ENCODE measurements at regions not wholly inside any gene's neighbourhood (a gene's known extent, or its start where the extent isn't known, plus 50 kb on each side); places are given as distances from the start of the nearest gene placed in this dataset.
"Not testable (repeated sequence)": the region's sequence is repeated elsewhere in the genome, so short reads cannot be mapped to it uniquely, and the experiment has no call there.

GRCh38 chr7:1302936-1303335 lies 70.3 kb downstream of the UNCX start:
- Histone ChIP-seq H3K4me1 (ENCODE audit: control insufficient read depth, insufficient read depth, low read length) (no peaks in the 10 kb centered on the region), H3K9me3 (ENCODE audit: control insufficient read depth, insufficient read depth, low read length) (no peaks in the 10 kb centered on the region), H3K4me3 (ENCODE audit: low read depth, low read length) (no peak overlapping the region), H3K27me3 (ENCODE audit: control insufficient read depth, insufficient read depth, low read length) (no peaks in the 10 kb centered on the region), H3K36me3 (ENCODE audit: control insufficient read depth, insufficient read depth, low read length) (no peaks in the 10 kb centered on the region), H3K9ac (ENCODE audit: low read depth, low read length) (no peak overlapping the region)

GRCh38 chr7:1304011-1304410 lies 71.3 kb downstream of the UNCX start:
- not testable (repeated sequence) for H3K9me3 ChIP-seq (ENCODE audit: control insufficient read depth, insufficient read depth, low read length); H3K36me3 ChIP-seq (ENCODE audit: control insufficient read depth, insufficient read depth, low read length); H3K27me3 ChIP-seq (ENCODE audit: control insufficient read depth, insufficient read depth, low read length); H3K9ac ChIP-seq (ENCODE audit: low read depth, low read length); H3K4me1 ChIP-seq (ENCODE audit: control insufficient read depth, insufficient read depth, low read length); H3K4me3 ChIP-seq (ENCODE audit: low read depth, low read length)

- H3K27me3 ChIP-seq (ENCODE audit: control insufficient read depth, insufficient read depth, low read length), result no peaks in the 10 kb centered on the region
- no peak overlapping the region for H3K9ac ChIP-seq (ENCODE audit: low read depth, low read length)
Measured at GRCh38 chr7:1305873-1306272, 73.2 kb downstream of the UNCX start.

GRCh38 chr7:1307828-1308227 lies 75.2 kb downstream of the UNCX start:
- no peak overlapping the region for H3K9ac ChIP-seq (ENCODE audit: low read depth, low read length)
- no peak overlapping the region for H3K4me3 ChIP-seq (ENCODE audit: low read depth, low read length)
- H3K9me3 ChIP-seq (ENCODE audit: control insufficient read depth, insufficient read depth, low read length), result no peaks in the 10 kb centered on the region
- H3K4me1 ChIP-seq (ENCODE audit: control insufficient read depth, insufficient read depth, low read length), result no peaks in the 10 kb centered on the region
- H3K27me3 ChIP-seq (ENCODE audit: control insufficient read depth, insufficient read depth, low read length), result no peaks in the 10 kb centered on the region
- H3K36me3 ChIP-seq (ENCODE audit: control insufficient read depth, insufficient read depth, low read length), result no peaks in the 10 kb centered on the region

More at GRCh38 chr7:1305873-1306272, 73.2 kb downstream of the UNCX start:
- Histone ChIP-seq H3K36me3 (ENCODE audit: control insufficient read depth, insufficient read depth, low read length) (no peaks in the 10 kb centered on the region), H3K4me3 (ENCODE audit: low read depth, low read length) (no peak overlapping the region), H3K4me1 (ENCODE audit: control insufficient read depth, insufficient read depth, low read length) (no peaks in the 10 kb centered on the region), H3K9me3 (ENCODE audit: control insufficient read depth, insufficient read depth, low read length) (no peaks in the 10 kb centered on the region)

- Histone ChIP-seq H3K9me3 (ENCODE audit: control insufficient read depth, insufficient read depth, low read length) (no peaks in the 10 kb centered on the region), H3K9ac (ENCODE audit: low read depth, low read length) (no peak overlapping the region), H3K4me1 (ENCODE audit: control insufficient read depth, insufficient read depth, low read length) (no peaks in the 10 kb centered on the region), H3K36me3 (ENCODE audit: control insufficient read depth, insufficient read depth, low read length) (no peaks in the 10 kb centered on the region), H3K27me3 (ENCODE audit: control insufficient read depth, insufficient read depth, low read length) (no peaks in the 10 kb centered on the region), H3K4me3 (ENCODE audit: low read depth, low read length) (no peak overlapping the region)
Measured at GRCh38 chr7:1309290-1309689, 76.6 kb downstream of the UNCX start.

GRCh38 chr7:1309996-1310395 lies 77.3 kb downstream of the UNCX start:
- Histone ChIP-seq H3K27me3 (ENCODE audit: control insufficient read depth, insufficient read depth, low read length) (no peaks in the 10 kb centered on the region), H3K4me1 (ENCODE audit: control insufficient read depth, insufficient read depth, low read length) (no peaks in the 10 kb centered on the region), H3K9ac (ENCODE audit: low read depth, low read length) (no peak overlapping the region)

GRCh38 chr7:1310936-1311335 lies 78.3 kb downstream of the UNCX start:
- H3K9ac ChIP-seq (ENCODE audit: low read depth, low read length), result no peak overlapping the region
- H3K4me1 ChIP-seq (ENCODE audit: control insufficient read depth, insufficient read depth, low read length), result no peaks in the 10 kb centered on the region
- no peaks in the 10 kb centered on the region for H3K9me3 ChIP-seq (ENCODE audit: control insufficient read depth, insufficient read depth, low read length)
- H3K36me3 ChIP-seq (ENCODE audit: control insufficient read depth, insufficient read depth, low read length), result no peaks in the 10 kb centered on the region
- H3K4me3 ChIP-seq (ENCODE audit: low read depth, low read length), result no peak overlapping the region
- no peaks in the 10 kb centered on the region for H3K27me3 ChIP-seq (ENCODE audit: control insufficient read depth, insufficient read depth, low read length)

More at GRCh38 chr7:1309996-1310395, 77.3 kb downstream of the UNCX start:
- H3K4me3 ChIP-seq (ENCODE audit: low read depth, low read length), result no peak overlapping the region
- no peaks in the 10 kb centered on the region for H3K36me3 ChIP-seq (ENCODE audit: control insufficient read depth, insufficient read depth, low read length)
- H3K9me3 ChIP-seq (ENCODE audit: control insufficient read depth, insufficient read depth, low read length), result no peaks in the 10 kb centered on the region

- H3K4me1 ChIP-seq (ENCODE audit: control insufficient read depth, insufficient read depth, low read length), result no peaks in the 10 kb centered on the region
- no peaks in the 10 kb centered on the region for H3K9me3 ChIP-seq (ENCODE audit: control insufficient read depth, insufficient read depth, low read length)
- H3K36me3 ChIP-seq (ENCODE audit: control insufficient read depth, insufficient read depth, low read length), result no peaks in the 10 kb centered on the region
- no peaks in the 10 kb centered on the region for H3K27me3 ChIP-seq (ENCODE audit: control insufficient read depth, insufficient read depth, low read length)
- no peak overlapping the region for H3K4me3 ChIP-seq (ENCODE audit: low read depth, low read length)
- H3K9ac ChIP-seq (ENCODE audit: low read depth, low read length), result no peak overlapping the region
Measured at GRCh38 chr7:1311406-1312135, 78.9 kb downstream of the UNCX start.

- Histone ChIP-seq H3K27me3 (ENCODE audit: control insufficient read depth, insufficient read depth, low read length) (no peaks in the 10 kb centered on the region), H3K4me3 (ENCODE audit: low read depth, low read length) (no peak overlapping the region), H3K4me1 (ENCODE audit: control insufficient read depth, insufficient read depth, low read length) (no peaks in the 10 kb centered on the region), H3K9me3 (ENCODE audit: control insufficient read depth, insufficient read depth, low read length) (no peaks in the 10 kb centered on the region), H3K9ac (ENCODE audit: low read depth, low read length) (no peak overlapping the region), H3K36me3 (ENCODE audit: control insufficient read depth, insufficient read depth, low read length) (no peaks in the 10 kb centered on the region)
Measured at GRCh38 chr7:1312136-1313070, 79.7 kb downstream of the UNCX start.

- no peaks in the 10 kb centered on the region for H3K36me3 ChIP-seq (ENCODE audit: control insufficient read depth, insufficient read depth, low read length)
- H3K9ac ChIP-seq (ENCODE audit: low read depth, low read length), result no peak overlapping the region
- no peaks in the 10 kb centered on the region for H3K27me3 ChIP-seq (ENCODE audit: control insufficient read depth, insufficient read depth, low read length)
- no peaks in the 10 kb centered on the region for H3K4me1 ChIP-seq (ENCODE audit: control insufficient read depth, insufficient read depth, low read length)
- H3K9me3 ChIP-seq (ENCODE audit: control insufficient read depth, insufficient read depth, low read length), result no peaks in the 10 kb centered on the region
- no peak overlapping the region for H3K4me3 ChIP-seq (ENCODE audit: low read depth, low read length)
Measured at GRCh38 chr7:1313613-1314012, 80.9 kb downstream of the UNCX start.

GRCh38 chr7:1314021-1314907 lies 81.6 kb downstream of the UNCX start:
- Histone ChIP-seq H3K9ac (ENCODE audit: low read depth, low read length) (no peak overlapping the region), H3K27me3 (ENCODE audit: control insufficient read depth, insufficient read depth, low read length) (no peaks in the 10 kb centered on the region), H3K4me1 (ENCODE audit: control insufficient read depth, insufficient read depth, low read length) (no peaks in the 10 kb centered on the region), H3K36me3 (ENCODE audit: control insufficient read depth, insufficient read depth, low read length) (no peaks in the 10 kb centered on the region), H3K4me3 (ENCODE audit: low read depth, low read length) (no peak overlapping the region), H3K9me3 (ENCODE audit: control insufficient read depth, insufficient read depth, low read length) (no peaks in the 10 kb centered on the region)
